H9 (cell line): ENCODE measurements at regions not wholly inside any gene's neighbourhood (a gene's known extent, or its start where the extent isn't known, plus 50 kb on each side); places are given as distances from the start of the nearest gene placed in this dataset.

Source experiments
- DNase-seq: peaks from one replicate; pipeline ENCODE4 v3.0.0-alpha.2; 2017
- H2AFZ ChIP-seq: one replicate; pipeline ENCODE4 v1.6.1; 2013; ENCODE audit warnings: mild to moderate bottlenecking, low read length, control low read depth, moderate library complexity
- H2AK5ac ChIP-seq: 2 replicates; pipeline ENCODE4 v1.6.1; 2013; ENCODE audit warnings: low read length, control low read depth, mixed read lengths; ENCODE audit not compliant: insufficient read length
- H2BK120ac ChIP-seq: one replicate; pipeline ENCODE4 v1.6.1; 2013; ENCODE audit warnings: low read depth, mild to moderate bottlenecking, low read length, control low read depth, inconsistent platforms; ENCODE audit not compliant: poor library complexity, severe bottlenecking
- H2BK12ac ChIP-seq: 2 replicates; pipeline ENCODE4 v1.6.1; 2013; ENCODE audit warnings: low read length, control low read depth, mixed read lengths, low read depth; ENCODE audit not compliant: insufficient read length
- H2BK15ac ChIP-seq: 2 replicates; pipeline ENCODE4 v1.6.1; 2013; ENCODE audit warnings: low read depth, low read length, control low read depth
- H2BK20ac ChIP-seq: one replicate; pipeline ENCODE4 v1.6.1; 2013; ENCODE audit warnings: low read depth, mild to moderate bottlenecking, low read length, control low read depth, inconsistent platforms; ENCODE audit not compliant: poor library complexity, severe bottlenecking
- H2BK5ac ChIP-seq: 2 replicates; pipeline ENCODE4 v1.6.1; 2013; ENCODE audit warnings: low read length, control low read depth, mixed read lengths; ENCODE audit not compliant: insufficient read length
- H3K14ac ChIP-seq: 2 replicates; pipeline ENCODE4 v1.6.1; 2013; ENCODE audit warnings: low read length, control low read depth; ENCODE audit not compliant: insufficient read depth
- H3K18ac ChIP-seq: 2 replicates; pipeline ENCODE4 v1.6.1; 2013; ENCODE audit warnings: low read depth, mild to moderate bottlenecking, mixed read lengths, low read length, control low read depth; ENCODE audit not compliant: insufficient read length
- H3K23ac ChIP-seq: 2 replicates; pipeline ENCODE4 v1.6.1; 2013; ENCODE audit warnings: low read length, control low read depth, mixed read lengths, low read depth; ENCODE audit not compliant: insufficient read length
- H3K23me2 ChIP-seq: 2 replicates; pipeline ENCODE4 v1.6.1; 2013; ENCODE audit warnings: low read depth, mild to moderate bottlenecking, mixed read lengths, low read length, control low read depth; ENCODE audit not compliant: insufficient read length, poor library complexity, severe bottlenecking
- H3K27ac ChIP-seq: 2 replicates; pipeline ENCODE4 v1.5.1; 2013; ENCODE audit warnings: low read length, control low read depth, mixed read lengths, low read depth; ENCODE audit not compliant: insufficient read length
- H3K27me3 ChIP-seq: 2 replicates; pipeline ENCODE4 v1.6.1; 2013; ENCODE audit warnings: low read length, control low read depth, inconsistent platforms; ENCODE audit not compliant: insufficient read depth
- H3K4ac ChIP-seq: 2 replicates; pipeline ENCODE4 v1.6.1; 2013; ENCODE audit warnings: low read depth, mild to moderate bottlenecking, control low read depth, inconsistent platforms, low read length, moderate library complexity
- H3K4me1 ChIP-seq: 2 replicates; pipeline ENCODE4 v1.6.1; 2013; ENCODE audit warnings: low read length, control low read depth, inconsistent platforms; ENCODE audit not compliant: insufficient read depth
- H3K4me2 ChIP-seq: 2 replicates; pipeline ENCODE4 v1.6.1; 2013; ENCODE audit warnings: low read length, control low read depth, mixed read lengths; ENCODE audit not compliant: insufficient read length, insufficient read depth
- H3K56ac ChIP-seq: 2 replicates; pipeline ENCODE4 v1.6.1; 2013; ENCODE audit warnings: low read depth, mild to moderate bottlenecking, mixed read lengths, low read length, control low read depth; ENCODE audit not compliant: insufficient read length
- H3K79me1 ChIP-seq: 2 replicates; pipeline ENCODE4 v1.6.1; 2013; ENCODE audit warnings: low read depth, mild to moderate bottlenecking, moderate library complexity, low read length, control low read depth, inconsistent platforms; ENCODE audit not compliant: insufficient read depth, poor library complexity, severe bottlenecking
- H3K79me2 ChIP-seq: 2 replicates; pipeline ENCODE4 v1.6.1; 2013; ENCODE audit warnings: low read length, control low read depth, inconsistent platforms; ENCODE audit not compliant: insufficient read depth
- H3K9ac ChIP-seq: 2 replicates; pipeline ENCODE4 v1.6.1; 2013; ENCODE audit warnings: low read length, control low read depth, mixed read lengths; ENCODE audit not compliant: insufficient read length; ENCODE audit errors: extremely low read depth
- H3K9me3 ChIP-seq: one replicate; pipeline ENCODE4 v1.6.1; 2013; ENCODE audit warnings: low read depth, low read length, inconsistent platforms; ENCODE audit not compliant: control insufficient read depth
- H3T11ph ChIP-seq: one replicate; pipeline ENCODE4 v1.6.1; 2013; ENCODE audit warnings: mild to moderate bottlenecking, low read length, control low read depth, inconsistent platforms
- H4K20me1 ChIP-seq: one replicate; pipeline ENCODE4 v1.6.1; 2013; ENCODE audit not compliant: control insufficient read depth, insufficient read length, insufficient read depth
- H4K5ac ChIP-seq: 2 replicates; pipeline ENCODE4 v1.6.1; 2013; ENCODE audit warnings: low read depth, mild to moderate bottlenecking, mixed read lengths, low read length, control low read depth; ENCODE audit not compliant: insufficient read length
- H4K8ac ChIP-seq: replicated peaks from 2 replicates; pipeline ENCODE4 v1.6.1; 2013; ENCODE audit warnings: low read length, control low read depth, mixed read lengths, low read depth; ENCODE audit not compliant: insufficient read length
- H4K91ac ChIP-seq: 2 replicates; pipeline ENCODE4 v1.6.1; 2013; ENCODE audit warnings: low read depth, mild to moderate bottlenecking, moderate library complexity, mixed read lengths, low read length, control low read depth; ENCODE audit not compliant: insufficient read length
- H3K27ac Mint-ChIP-seq, 3 experiments: 2 replicates in 2 of 3; 3 replicates in 1 of 3; pipeline ENCODE4 v1.8.0; 2020 to 2021; ENCODE audit warnings: mixed read lengths in 3 of 3, mild to moderate bottlenecking in 1 of 3, moderate library complexity in 1 of 3
- H3K27me3 Mint-ChIP-seq: 2 replicates; pipeline ENCODE4 v1.8.0; 2021; ENCODE audit warnings: low read depth, mild to moderate bottlenecking, moderate library complexity, mixed read lengths
- H3K36me3 Mint-ChIP-seq, 3 experiments: 2 replicates in 2 of 3; 3 replicates in 1 of 3; pipeline ENCODE4 v1.8.0; 2020 to 2021; ENCODE audit warnings: low read depth in 3 of 3, mixed read lengths in 3 of 3; ENCODE audit not compliant: insufficient read depth in 1 of 3
- H3K4me1 Mint-ChIP-seq, 2 experiments: 2 replicates each; pipeline ENCODE4 v1.8.0; 2020; ENCODE audit warnings: mixed read lengths in 2 of 2
- H3K4me3 Mint-ChIP-seq, 2 experiments: 2 replicates in 1 of 2; 3 replicates in 1 of 2; pipeline ENCODE4 v1.8.0; 2020 to 2021; ENCODE audit warnings: mild to moderate bottlenecking in 2 of 2, mixed read lengths in 2 of 2, moderate library complexity in 1 of 2
- H3K9me3 Mint-ChIP-seq, 2 experiments: 2 replicates in 1 of 2; 3 replicates in 1 of 2; pipeline ENCODE4 v1.8.0; 2020; ENCODE audit warnings: mild to moderate bottlenecking in 2 of 2, mixed read lengths in 2 of 2, moderate library complexity in 1 of 2
- WGBS: extraction: QIAGEN DNeasy Blood & Tissue Kit; methylation state at CpG from one replicate; pipeline ENCODE4 v1.1.7; 2013; ENCODE audit warnings: missing lambda C conversion rate, low lambda C conversion rate, mixed read lengths; ENCODE audit not compliant: insufficient read length; ENCODE audit errors: extremely low coverage; 5-methylcytosine and 5-hydroxymethylcytosine counted together
- TF ChIP-seq, protein P1 (sequence below): fragments of 200-600 bp; sonication (generic); conservative IDR thresholded peaks from 3 replicates; pipeline ENCODE4 v1.8.0; 2021; ENCODE audit warnings: antibody characterized with exemption, mild to moderate bottlenecking

DNA sequence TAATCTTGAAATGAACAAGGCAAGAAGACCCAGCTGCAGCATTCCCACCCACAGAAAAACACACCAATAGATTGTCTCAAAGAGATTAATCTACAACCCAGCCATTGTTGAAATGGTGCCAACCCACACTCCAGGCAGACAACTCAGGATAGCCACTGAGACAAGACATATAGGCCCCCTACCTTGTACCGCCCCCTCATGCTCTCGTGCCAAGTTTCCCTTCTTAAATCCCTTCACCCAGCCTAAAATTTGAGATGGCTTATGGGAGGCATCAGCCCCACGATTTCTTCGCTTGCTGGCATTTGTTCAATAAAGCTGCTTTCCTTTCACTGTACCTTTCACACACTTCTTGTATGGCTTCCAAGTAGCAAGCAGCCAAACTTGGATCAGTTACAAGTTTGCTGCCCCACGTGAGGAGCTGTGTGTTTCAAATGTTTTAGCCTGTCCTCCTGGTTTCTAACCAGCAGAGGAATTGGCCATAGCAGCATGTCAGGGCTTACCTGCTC is 1754.1 kb downstream of the C4orf33 start:
- Histone ChIP-seq H3K9me3 (no peaks in the 10 kb centered on the region), H2AK5ac (no peak overlapping the region), H4K20me1 (no peaks in the 10 kb centered on the region), H3K27ac (no peak overlapping the region), H3K4me1 (no peaks in the 10 kb centered on the region), H3T11ph (no peak overlapping the region), H4K5ac (no peak overlapping the region), H2BK5ac (no peak overlapping the region), H3K79me2 (no peaks in the 10 kb centered on the region), H3K23ac (no peak overlapping the region), H2BK12ac (no peak overlapping the region), H3K56ac (no peak overlapping the region), H3K4ac (no peak overlapping the region), H2BK120ac (no peak overlapping the region), H3K18ac (no peak overlapping the region), H3K14ac (no peak overlapping the region), H2BK15ac (no peak overlapping the region), H3K9ac (no peak overlapping the region), H4K8ac (no peak overlapping the region), H2BK20ac (no peak overlapping the region), H3K79me1 (no peaks in the 10 kb centered on the region), H3K23me2 (no peaks in the 10 kb centered on the region), H4K91ac (no peak overlapping the region), H3K4me2 (no peak overlapping the region), H2AFZ (no peak overlapping the region), H3K27me3 (no peaks in the 10 kb centered on the region)
- no CpG with 5 or more reads among the region's 5 CpGs for WGBS
- Mint-ChIP-seq H3K4me1 (no peaks in the 10 kb centered on the region), H3K9me3 (peaks cover 0 to 14% of the 10 kb centered on the region in 2 experiments; a peak in 3 of 5 replicates), H3K4me3 (no peak overlapping the region), H3K36me3 (peaks cover 0 to 9% (median 4%) of the 10 kb centered on the region in 3 experiments; a peak in 3 of 7 replicates), H3K27me3 (no peaks in the 10 kb centered on the region), H3K27ac (no peak overlapping the region)
- TF ChIP-seq, protein P1, sequence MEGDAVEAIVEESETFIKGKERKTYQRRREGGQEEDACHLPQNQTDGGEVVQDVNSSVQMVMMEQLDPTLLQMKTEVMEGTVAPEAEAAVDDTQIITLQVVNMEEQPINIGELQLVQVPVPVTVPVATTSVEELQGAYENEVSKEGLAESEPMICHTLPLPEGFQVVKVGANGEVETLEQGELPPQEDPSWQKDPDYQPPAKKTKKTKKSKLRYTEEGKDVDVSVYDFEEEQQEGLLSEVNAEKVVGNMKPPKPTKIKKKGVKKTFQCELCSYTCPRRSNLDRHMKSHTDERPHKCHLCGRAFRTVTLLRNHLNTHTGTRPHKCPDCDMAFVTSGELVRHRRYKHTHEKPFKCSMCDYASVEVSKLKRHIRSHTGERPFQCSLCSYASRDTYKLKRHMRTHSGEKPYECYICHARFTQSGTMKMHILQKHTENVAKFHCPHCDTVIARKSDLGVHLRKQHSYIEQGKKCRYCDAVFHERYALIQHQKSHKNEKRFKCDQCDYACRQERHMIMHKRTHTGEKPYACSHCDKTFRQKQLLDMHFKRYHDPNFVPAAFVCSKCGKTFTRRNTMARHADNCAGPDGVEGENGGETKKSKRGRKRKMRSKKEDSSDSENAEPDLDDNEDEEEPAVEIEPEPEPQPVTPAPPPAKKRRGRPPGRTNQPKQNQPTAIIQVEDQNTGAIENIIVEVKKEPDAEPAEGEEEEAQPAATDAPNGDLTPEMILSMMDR = no peak
- no peak for DNase-seq
